HG02759 (cell line): ENCODE measurements at regions not wholly inside any gene's neighbourhood (a gene's known extent, or its start where the extent isn't known, plus 50 kb on each side); places are given as distances from the start of the nearest gene placed in this dataset.

Experiments
- ATAC-seq: cut with Tn5 transposase; IDR thresholded peaks from one replicate; pipeline ENCODE4 v1.9.1; 2021; ENCODE audit warnings: mild to moderate bottlenecking, moderate library complexity; ENCODE audit not compliant: unreplicated experiment

- ATAC-seq, result no peak
Measured at GRCh38 chr2:65551528-65551927, 119.1 kb upstream of the SPRED2 start.

GRCh38 chr2:65550246-65550645 is 117.8 kb upstream of the SPRED2 start:
- ATAC-seq, result no peak

DNA sequence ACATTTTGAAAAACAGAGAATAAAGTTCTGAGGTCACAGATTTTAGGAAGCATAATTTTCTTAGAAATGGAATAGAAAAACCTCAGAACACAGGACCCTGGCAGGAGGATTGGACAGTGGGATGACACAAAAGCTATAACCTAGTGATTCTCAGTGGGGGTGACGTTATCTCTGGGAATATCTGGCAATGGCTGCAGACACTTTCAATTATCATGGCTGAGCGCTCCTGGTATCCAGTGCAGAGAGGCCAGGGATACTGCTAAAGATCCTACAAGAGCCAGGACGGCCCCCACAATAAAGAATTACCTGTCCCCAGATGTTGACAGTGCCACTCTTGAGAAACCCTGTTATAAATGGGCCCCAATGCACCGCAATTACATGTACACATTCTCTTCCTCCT is 117.2 kb upstream of the SPRED2 start:
- no peak for ATAC-seq

DNA sequence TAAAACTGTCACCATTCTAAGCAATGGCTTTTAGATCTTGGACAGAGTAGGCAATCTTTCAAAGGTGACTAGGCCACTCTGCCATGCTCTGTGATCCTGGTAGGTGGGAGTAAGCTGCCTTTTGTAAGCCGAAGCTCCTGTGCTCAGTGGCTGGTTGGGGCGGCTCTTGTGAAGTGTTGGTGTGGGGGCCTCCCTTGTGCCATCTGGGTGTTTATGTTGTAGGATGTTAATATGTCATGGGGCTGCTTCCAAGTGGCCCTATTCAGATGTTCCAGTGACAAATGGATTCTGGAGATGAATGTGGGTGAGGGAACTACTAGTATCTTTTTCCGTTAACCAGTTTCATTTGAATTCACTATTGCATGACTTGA is 116.8 kb upstream of the SPRED2 start:
- no peak for ATAC-seq

GRCh38 chr2:65548576-65549256 is 116.3 kb upstream of the SPRED2 start:
- no peak for ATAC-seq

GRCh38 chr2:65548064-65548463 is 115.7 kb upstream of the SPRED2 start:
- no peak for ATAC-seq

DNA sequence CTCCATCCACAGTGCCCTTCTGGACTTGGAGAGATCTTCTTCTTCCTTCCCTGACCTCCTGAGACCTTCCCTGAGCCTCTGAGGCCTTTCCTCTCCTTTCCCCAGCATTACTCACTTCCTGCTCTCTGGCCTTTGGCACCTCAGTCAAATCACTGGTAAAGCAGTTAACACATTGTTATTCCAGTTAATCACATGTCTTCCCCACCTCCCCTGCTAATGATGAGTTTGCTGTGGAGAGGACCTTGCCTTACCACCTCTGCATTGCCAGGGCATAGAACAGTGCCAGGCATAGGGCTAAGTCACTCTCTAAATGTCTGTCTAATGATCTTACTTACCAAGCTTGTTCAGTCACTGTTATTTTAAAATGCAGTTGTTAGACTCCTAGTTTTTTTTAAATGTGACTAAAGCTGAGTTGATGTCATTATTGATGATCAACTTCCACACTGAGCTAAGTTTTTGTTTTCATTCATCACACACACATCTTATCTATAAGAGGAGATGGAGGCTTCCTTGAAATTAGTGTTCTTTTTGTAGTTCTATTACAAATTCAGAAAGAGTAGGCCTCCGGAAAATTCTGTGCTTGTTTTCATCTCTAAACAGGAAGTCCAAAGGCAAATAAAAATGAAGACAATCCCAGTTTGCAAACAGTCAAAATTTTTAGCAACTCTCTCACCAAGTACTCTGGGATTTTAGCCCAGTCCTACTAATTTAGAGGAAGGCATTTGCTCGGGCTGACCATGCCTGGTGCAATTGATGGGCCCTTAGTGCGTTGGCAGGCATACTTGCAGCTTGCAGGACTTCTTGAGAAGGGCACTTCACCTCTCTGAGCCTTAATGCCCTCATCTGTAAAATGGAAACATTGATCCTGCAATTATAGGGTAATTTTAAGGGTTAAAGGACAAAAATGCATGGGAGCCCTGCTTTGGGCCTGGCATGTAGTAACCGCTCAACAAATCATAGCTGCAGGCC is 113.7 kb upstream of the SPRED2 start:
- ATAC-seq, result no peak

- ATAC-seq, result no peak
Measured at GRCh38 chr2:65541773-65542172, 109.4 kb upstream of the SPRED2 start.

- ATAC-seq, result no peak
Measured at GRCh38 chr2:65539633-65540032, 107.2 kb upstream of the SPRED2 start.

DNA sequence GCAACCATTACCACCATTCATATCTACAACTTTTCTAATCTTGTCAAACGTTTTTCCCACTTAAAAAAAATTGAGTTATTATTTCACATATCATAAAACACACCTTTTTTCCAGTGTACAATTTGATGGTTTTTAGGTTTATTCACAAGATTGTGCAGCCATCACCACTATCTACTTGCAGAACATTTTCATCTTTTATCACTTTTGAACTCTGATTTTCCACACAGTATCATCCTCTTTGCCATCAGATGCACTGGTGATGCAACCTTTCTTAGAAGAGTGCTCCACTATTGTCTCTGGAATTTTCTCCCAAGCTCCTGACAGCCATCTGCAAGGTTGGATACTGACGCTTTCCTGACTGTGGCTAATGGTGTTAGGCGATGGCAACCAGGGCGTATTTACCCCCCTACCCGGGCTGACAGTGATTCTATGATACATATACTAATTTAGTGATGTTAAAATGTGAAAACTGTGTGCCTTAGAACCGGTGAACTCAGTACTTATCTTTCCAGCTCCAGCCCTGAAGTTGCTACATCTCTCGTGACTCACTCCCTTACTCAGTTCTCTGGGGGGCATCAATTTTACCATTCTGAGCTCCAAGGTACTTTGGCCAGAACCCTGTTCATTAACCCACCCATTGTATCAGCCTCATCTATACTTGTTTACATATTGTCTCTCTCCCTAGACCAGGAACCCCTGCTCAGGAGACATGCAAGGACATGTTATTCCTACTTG is 105.4 kb upstream of the SPRED2 start:
- no peak for ATAC-seq

DNA sequence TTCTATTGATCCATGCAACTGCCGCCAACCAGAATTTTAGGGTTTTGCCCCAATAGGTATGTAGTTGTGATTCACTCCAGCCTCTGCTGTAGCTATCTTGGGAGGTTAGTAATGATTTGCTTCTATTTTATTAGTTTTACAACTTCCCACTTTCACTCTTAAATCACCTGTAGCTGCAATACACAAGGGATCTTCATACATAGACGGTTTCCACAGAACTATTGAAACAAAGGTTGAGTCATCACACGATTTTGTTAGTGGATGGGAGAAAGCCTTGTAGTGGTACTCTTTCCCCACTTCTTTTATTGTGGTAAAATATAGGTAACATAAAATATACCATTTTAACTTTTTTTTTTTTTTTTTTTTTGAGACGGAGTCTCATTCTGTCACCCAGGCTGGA is 104.2 kb upstream of the SPRED2 start:
- peak; percentile 88 for ATAC-seq

GRCh38 chr2:65532937-65533336 is 100.5 kb upstream of the SPRED2 start:
- no peak for ATAC-seq

DNA sequence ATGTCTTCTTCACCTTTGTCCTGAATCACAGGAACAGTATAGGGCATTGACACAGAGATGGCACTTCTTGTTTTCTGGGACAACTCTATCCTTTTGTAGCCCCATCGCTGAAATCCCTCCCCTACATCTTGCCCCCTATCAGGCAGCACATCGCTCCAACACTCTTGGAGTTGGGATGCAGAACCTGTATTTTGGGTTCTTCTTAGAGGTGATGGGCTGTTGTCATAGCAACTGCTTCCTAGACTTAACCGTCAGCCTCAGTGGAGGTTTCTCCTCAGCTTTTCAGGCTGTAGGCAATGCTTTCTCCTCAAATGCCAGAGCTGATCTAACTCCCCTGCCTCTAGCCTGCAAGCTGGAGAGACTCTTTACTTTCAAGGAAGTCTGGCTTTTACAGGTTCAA is 99.9 kb upstream of the SPRED2 start:
- ATAC-seq, result no peak

- no peak for ATAC-seq
Measured at GRCh38 chr2:65530547-65531320, 98.3 kb upstream of the SPRED2 start.

DNA sequence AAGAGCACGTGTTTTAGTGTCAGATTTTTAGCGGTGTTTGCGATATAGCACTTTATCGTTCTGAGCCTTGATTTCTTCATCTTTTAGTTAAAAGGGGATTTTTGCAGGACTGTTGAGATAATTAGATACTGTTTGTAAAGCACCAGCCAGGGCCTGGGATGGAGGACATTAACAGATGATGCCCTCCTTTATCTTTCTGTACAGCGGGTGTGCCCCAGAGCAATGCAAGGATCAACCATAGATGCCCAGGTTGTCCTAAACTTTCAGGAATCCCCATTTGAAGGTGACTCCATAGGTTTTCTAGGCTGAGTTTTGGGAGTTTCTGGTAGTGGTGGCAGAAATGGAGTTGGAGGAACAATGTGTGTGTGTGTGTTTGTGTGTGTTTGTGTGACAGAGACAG is 97.0 kb upstream of the SPRED2 start:
- ATAC-seq, result no peak

DNA sequence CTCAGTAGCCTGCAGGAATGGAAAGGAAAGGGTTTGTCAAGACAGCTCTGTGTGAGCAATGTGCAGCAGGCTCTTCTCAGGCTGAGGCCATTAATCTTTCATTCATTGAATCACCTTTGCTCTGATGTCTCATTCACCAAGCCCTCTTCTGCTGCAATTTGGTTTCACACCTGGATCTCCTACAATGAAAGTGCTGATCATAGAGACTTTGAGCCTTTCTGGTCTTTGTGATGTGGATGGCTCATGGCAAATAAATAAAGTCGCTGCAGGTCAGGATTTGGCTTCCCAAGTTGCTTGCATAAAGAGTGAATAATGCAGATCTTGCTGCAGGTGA is 95.8 kb upstream of the SPRED2 start:
- ATAC-seq, result no peak

DNA sequence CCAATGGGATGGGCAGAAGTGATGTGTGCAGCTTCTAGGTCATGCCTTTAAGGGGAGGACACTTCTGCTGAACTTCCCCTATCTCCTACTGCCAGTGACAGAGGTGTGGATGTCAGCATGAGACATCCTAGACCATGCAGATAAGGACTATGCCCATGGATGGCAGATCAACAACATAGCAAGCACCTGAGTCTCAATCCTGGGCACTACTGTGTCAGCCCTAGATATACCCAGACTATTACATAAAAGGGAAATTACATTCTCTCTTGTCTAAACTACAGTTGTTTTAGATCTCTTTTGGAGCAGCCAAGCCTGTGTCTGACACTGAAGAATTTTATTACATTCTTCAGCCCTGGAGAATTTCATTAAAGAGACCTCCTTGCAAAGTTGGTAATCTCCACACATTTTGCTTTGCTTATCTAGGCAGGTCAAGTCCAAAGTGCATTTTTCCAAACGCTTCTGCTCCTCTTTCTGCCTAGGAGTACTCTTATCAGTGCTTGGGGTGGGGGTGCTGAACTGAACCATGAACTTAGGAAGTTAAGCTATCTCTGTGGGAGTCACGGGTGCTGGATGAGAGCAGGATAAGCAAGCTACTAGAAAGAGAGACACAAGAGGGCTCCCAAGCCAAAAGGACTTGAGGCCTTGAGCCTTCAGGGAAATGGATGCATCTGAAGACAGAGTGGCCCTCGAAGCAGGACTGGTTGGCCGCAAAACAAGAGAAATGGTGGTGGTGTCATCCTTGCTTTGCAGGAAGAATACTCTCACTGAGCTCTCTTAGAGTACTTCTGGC is 95.2 kb upstream of the SPRED2 start:
- ATAC-seq, result no peak

- ATAC-seq, result no peak
Measured at GRCh38 chr2:65525616-65526231, 93.3 kb upstream of the SPRED2 start.

DNA sequence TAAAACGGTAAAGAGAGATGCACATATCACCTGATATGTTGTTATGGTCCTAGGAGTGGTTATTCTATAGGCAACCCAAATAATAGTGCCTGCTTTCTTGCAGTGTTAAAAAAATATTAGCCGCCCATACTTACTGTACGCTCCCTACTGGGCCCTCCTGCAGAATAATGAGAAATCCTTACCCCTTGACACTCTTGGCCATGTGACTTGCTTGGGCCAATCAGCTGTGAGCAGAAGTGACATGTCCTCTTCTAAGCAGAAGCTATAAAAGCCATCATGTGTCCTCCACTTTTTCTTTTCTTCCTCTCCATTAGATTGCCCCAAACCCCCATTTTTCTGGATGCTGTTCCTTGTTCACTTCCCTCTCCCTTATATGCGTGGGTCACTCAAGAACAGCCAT is 90.5 kb upstream of the SPRED2 start:
- ATAC-seq, result no peak

GRCh38 chr2:65518751-65519150 is 86.4 kb upstream of the SPRED2 start:
- ATAC-seq, result no peak
